ENCODE measurements at regions not wholly inside any gene's neighbourhood (a gene's known extent, or its start where the extent isn't known, plus 50 kb on each side); places are given as distances from the start of the nearest gene placed in this dataset.
A peak's percentile ranks its signal among the peaks of the same experiment; 100 is the strongest.

DNA sequence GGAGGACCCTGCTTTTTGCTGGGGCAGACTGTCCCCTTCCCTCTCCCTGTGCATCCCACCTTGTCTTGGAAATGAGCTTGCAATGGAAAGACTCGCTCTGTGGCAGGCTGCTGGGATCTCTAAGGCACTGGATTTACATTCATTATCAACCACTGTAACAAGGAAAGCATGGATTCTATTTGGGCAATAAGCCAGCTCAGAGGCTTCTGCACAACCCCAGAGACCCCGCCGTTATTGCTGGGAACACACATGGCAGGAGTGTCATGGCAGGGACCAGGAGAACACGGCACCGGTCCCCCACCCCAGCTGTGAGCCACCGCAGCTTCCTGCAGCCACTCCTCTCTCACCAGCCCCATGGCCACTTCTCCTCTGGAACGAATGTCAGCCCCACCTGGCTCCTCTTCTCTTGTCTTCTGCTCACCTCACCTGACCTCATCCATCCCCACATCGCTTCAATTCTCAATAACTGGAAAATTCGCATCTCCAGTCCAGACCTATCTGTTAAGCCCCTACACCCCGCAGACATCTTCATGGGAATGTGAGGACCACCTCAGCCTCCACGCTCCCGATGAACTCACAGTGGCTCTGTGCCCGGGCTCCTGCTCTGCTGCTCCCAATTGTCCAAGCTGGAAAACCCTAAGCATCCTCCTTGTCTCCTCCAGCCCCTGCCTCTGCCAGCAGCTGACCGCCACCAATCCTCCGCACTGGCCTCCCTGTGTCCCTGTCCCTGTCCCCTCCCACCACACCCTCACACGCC, 181.5 kb downstream of the USP12 start:
- DNase-seq (ENCODE audit: low read depth) = no peak

DNA sequence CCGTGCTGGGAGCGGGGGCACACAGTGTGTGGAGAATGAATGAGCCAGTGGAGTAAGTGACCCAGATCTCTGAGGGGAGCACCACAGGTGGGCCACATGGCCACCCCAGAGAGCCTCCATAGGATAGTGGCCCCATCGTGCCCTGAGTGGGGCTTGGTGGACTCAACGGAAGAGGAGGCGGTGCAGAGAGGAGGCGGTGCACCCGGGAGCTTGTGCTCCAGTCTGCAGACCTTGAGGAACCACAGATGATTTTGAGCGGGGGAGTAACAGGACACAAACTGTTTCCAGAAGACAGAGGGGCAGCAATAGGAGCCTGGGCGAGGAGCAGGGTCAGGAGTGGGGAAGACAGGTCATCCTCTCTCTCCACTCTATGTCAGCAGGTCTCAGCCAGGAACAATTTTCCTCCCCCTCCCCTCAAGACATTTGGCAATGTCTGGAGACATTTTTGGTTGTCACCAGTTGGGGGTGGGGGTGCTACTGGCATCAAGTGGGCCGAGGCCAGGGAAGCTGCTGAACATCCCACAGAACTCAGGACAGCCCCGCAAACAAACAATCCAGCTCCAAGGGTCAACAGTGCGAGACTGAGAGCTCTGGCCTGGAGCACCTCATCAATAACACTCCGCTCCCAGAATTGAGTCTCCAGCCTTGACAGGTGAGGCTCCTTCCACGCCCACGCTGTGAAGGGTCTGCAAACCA, 182.2 kb downstream of the USP12 start:
- no peak for DNase-seq (ENCODE audit: low read depth)

DNA sequence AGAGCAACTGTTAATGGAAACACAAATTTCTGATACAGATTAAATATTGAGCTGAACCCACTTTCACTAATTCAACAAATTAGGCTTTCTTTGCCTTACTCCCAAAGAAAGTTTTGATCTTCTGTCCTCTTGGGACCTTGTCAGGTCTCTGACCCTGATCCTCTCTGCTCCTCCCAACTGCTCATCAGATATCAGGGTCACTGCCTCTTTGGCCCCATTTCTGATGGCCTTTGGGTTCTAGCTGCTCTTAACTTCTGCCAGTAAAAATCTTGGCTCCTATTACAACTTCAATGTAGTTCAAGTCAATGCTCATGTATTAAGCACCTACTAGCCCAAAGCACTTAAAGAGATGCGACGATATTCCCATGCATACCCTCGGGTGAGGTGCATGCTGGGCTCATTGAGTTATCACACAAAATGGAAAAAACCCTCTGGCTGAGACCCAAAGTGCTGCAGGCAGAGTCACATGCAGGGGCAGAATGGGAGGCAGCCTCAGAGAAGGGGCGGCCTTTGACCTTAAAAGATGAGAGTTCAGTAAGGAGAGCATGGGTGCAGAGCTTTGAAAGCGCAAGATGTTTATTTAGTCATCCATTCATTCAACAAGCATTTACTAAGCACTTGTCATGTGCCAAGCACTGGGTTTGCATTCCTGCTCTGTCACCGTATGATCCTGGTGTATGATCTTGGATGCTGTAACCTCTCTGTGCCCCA, 183.4 kb downstream of the USP12 start:
- no peak for DNase-seq (ENCODE audit: low read depth)

DNA sequence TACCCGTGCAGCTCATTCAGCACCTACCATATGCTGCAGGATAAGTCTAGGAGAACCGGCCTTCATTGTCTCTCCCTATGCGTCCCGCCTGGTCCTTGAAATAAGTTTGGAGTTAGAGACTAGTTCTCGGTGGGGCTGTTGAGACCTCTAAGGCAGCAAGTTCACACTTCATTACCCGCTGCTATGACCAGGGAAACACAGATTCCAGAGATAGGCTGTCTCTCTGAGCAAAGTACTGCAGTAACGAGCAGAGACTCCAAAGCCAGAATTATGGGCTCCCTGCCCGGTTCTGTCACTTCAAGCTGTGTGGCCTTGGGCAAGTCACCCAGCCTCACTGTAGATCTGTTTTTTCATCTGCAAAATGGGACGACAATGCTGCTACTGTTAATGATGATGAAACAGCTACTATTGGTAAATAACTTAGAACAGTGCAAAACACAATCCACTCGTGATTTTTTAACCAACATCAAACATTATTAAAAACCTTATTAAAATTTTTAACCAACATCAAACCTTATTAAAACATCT, 184.1 kb downstream of the USP12 start:
- no peak for DNase-seq (ENCODE audit: low read depth)

DNA sequence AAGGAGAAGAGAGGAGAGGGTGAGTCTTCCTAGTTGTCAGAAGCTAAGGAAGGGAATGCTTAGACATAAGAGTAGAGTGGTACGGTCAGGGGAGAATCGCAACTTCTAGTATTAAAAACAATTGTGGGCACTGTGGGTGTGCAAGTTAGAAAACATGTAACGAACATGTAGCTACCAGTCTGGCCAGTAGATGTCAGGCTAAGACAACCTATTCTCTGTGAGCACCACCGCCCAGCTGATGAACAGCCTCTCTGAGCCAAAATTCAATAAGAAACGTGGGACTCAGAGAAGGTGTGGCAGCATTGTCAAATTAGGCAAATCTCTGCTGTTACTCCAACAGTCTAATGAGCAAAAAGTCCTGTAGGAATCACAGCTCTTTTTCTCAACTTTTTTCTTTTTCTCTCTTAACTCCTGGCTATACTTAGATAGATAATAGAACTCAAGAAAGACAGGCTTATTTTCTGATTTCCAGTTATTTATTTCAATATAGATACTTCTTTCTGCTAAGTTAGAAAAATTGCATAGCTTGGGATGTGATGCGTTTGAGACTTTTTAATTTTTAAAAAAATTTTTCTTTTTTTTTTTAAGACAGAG, 186.2 kb downstream of the USP12 start:
- DNase-seq (ENCODE audit: low read depth) = peak; percentile 74

DNA sequence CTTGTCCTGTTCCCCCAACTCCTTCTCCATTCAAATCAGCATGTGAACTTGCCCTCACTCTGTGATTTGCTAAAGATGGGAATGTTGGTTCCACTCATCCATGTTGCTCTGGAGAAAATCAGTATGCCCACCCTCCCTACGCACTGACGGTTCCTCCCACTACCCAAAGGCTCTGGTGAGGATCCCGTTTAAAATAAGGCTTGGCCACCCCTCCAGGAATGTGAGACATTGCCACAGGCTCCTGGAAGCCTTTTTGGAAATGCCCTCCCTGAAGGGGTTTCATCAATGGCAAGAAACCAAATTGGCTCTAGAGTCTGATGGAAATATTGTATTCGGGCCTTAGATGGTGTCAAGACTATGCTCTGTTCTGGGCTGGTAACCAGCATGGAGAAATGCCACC, 187.3 kb downstream of the USP12 start:
- no peak for DNase-seq (ENCODE audit: low read depth)

DNA sequence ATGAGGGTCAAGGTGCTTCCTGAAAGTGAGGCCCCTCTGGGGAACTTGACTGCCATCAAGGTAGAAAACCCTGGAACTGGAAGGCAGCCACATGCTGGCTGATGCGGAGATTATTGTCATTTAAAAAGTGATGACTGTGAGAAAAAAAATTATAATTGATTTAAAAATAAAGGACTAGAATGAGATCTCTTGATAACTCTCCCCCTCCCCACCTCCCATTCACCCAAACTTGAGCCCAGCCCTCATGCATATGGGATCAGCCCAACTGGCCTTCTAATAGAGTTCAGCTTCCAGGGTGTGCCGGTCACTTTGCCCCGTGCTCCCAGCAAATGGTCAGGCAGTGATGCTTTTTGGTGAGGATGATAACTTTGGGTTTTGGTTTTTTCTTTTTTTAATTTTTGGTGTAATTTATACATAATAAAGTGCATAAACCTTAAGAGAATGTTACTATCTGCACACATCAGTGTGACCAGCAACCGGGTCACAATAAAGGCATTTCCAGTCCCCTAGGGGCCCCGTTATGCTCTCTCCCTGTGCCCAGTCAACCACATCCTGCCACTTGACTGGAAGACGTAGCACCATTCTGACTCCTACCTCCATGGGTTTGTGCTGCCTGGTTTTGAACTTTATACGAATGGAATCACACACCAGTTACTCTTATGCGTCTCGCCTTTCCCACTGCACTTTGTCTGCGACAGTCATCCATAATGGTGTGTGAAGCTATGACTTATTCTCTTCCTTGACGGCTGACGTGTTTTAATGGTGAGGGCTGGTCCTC, 187.9 kb downstream of the USP12 start:
- no peak for DNase-seq (ENCODE audit: low read depth)

DNA sequence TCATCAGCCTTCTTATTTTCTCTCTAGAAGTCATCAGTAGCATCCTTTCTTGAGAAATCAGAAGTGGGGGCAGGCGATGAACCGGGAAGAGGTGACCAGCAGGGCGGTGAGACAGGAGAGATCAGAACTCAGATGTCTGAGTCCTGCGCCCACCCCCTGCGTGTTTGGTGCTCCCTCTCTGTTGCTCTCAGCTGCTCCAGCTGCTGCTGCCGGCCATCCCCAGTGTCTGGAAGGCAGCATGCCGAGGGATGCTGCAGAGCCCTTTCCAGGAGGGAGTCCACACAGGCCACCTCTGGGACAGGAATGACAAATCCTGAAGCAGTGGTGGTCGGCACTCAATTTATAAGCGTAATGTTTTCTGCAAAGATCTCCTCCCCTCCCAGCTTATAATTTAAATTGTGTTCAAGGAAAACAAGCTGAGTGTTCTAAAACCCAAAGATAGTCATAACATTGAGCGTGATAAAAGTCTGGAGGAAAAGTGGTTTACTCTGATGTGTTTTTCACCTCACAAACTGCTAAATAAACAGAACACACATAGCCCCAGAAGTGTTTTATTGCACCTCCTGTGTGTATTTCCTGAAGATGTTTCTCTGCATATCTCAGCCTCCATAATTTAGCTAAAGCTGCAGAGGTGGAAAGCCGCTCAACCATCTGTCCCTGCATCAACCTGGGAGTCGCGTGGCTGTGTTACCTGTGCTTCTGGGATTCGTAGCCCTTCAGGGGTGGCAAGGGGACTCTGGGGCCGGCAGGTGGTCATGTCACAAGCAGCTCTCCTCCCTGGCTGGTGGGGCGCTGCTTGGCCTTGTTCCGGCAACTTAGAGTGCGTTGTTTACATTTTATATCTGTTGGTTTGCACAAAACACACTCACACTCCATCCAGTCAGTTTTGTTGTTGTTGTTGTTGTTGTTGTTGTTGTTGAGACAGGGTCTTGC, 191.2 kb downstream of the USP12 start:
- no peak for DNase-seq (ENCODE audit: low read depth)

DNA sequence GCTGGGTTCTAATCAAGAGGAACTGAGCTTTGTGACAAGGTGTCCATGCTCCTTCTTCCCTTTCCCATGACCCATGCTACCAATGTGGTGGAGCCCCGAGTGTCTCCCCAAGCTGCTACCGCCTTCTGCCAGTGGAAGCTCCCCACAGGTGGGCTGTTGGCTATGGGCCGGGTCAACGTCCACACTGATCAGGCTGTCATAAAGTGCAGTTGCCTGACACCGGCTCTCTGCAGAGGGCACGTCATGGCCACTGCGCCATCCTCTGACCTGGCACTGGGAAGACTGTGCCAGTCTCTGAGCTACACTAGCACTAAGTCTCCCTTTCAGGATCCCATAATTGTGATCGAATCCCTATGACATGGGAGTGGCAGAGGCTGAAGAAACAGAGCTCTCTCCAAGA, 192.3 kb downstream of the USP12 start:
- DNase-seq (ENCODE audit: low read depth) = no peak

DNA sequence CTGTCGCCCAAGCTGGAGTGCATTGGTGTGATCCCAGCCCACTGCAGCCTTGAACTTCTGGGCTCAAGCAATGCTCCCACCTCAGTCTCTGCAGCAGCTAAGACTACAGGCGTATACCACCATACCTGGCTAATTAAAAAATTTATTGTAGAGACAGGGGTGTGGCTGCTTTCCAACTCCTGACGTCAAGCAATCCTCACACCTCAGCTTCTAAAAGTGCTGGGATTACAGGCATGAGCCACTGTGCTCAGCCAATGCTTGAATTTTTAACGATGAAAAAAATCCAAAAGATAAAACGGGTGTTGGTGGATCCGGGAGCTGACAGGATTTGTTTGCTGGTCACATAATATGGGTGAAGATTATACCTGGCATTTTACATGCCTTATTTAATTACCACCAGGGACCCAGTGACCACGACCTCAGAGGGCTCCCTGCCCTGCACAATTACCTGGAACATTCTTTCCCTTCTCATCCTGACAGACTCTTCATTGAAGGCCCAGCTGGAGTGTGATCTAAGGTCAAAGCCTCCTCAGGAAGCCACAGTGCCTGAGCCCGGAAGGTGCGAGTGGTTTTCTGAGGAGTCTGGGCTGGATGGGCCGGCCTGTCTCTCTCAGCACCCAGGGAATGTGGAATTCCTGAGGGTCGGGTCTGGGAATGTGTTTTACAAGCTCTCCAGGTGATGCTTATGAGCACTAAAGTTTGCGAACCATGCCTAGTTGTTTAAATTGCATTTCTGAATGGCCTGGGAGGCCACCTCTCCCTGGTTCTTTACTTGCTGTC, 193.3 kb downstream of the USP12 start:
- DNase-seq (ENCODE audit: low read depth) = no peak

DNA sequence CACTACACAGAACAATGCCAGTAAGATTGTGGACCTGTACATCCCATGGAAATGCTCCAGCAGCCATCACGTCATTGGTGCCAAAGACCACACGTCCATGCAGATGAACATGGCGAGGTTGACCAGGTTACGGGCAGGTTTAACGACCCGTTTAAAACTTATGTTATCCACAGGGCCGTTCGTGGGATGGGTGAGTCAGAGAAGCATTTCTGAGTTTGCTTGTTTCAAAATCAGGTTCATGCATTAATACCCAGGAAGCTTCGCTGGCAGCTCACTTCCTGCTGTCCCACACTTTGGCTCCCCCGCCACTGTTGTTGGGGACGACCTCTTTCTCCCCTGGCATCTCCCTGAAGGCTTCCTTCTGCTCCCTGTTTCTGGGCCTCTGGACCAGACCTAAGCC, 194.1 kb downstream of the USP12 start:
- DNase-seq (ENCODE audit: low read depth) = peak; percentile 64

DNA sequence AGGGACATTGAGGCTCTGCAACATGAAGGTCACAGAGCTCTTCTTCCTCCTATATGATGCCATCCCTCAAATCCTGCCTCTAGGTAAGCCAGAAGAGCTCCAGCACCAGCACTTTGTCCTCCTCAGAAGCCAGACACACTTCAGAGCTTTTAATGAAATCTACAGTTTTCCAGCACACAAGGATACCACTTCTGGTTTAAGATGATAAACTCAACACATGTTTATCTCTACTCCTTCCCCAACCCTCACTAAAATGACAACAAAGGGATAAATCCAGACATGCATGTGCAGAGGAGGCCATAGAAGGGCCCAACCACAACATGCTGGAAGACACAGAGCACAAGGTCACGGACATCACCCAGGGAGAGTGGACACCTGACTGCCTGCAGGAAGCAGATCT, 195.3 kb downstream of the USP12 start:
- DNase-seq (ENCODE audit: low read depth) = no peak

DNA sequence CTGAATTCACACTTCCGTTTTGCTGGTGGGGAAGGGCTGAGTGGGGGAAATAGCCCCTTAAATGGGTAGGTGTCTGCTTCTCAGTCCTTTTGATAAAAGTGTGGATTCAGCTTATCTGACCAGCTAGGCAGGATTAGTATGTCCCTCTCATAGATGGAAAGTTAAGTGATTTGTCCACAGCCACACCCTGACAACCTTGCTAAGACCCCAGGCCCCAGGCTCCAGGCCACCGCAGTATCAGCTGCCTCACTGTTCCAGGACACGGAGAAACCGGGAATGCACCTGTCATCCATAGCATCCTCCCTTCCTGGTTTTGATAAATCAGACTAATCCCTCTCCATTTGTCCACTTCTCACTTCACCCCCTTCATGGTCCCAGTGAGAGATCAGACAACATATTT, 197.7 kb downstream of the USP12 start:
- no peak for DNase-seq (ENCODE audit: low read depth)

DNA sequence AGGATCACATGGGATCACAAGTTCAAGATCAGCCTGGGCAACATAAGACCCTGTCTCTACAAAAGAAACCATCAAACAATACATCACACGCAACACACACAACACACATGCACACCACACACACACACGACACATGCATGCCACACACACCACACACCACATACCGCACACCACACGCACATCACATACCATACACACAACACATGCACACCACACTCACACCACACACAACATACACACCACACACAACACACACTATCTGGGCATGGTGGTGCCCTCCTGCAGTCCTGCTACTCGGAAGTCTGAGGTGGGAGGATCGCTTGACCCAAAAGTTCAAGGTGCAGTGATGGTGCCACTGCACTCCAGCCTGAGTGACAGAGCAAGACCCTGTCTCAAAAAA, 198.3 kb downstream of the USP12 start:
- no peak for DNase-seq (ENCODE audit: low read depth)

DNA sequence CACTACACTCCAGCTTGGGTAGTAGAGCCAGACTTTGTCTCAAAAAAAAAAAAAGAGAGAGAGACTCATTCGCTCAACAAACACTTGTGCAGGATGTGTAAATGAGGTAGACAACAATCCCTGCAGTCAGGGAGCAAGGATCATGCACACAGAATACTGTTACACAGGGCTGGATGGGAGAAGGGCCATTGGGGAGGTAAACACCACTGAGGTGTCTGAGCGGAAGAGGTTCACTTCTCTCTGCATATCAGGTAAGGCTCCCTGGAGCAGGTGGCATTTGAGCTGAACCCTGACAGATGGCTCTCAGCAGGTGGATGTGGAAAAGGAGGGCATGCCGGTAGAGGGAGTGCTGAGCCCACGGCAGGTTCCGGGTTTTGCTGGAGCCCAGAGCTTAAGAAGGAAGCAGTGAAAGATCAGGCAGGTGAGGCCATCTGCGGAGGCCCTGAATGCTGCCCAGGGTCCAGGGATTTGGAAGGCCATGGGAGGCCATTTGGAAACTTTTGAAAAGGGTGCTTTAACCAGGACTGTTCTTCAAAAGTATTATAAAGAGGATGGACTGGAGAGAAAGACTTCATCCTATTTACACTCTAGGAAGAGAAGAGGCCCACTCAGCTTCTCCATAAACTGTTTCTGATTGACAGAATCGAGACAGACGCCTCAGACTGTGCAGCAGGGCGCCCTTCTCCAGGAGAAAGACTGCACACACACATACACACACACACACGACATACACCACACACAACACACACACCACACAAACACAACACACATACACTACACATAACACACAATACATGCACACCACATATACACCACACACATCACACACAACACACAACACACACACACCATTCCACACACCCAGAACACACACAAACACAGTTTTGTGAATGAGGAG, 199.4 kb downstream of the USP12 start:
- peak; percentile 10 for DNase-seq (ENCODE audit: low read depth)

DNA sequence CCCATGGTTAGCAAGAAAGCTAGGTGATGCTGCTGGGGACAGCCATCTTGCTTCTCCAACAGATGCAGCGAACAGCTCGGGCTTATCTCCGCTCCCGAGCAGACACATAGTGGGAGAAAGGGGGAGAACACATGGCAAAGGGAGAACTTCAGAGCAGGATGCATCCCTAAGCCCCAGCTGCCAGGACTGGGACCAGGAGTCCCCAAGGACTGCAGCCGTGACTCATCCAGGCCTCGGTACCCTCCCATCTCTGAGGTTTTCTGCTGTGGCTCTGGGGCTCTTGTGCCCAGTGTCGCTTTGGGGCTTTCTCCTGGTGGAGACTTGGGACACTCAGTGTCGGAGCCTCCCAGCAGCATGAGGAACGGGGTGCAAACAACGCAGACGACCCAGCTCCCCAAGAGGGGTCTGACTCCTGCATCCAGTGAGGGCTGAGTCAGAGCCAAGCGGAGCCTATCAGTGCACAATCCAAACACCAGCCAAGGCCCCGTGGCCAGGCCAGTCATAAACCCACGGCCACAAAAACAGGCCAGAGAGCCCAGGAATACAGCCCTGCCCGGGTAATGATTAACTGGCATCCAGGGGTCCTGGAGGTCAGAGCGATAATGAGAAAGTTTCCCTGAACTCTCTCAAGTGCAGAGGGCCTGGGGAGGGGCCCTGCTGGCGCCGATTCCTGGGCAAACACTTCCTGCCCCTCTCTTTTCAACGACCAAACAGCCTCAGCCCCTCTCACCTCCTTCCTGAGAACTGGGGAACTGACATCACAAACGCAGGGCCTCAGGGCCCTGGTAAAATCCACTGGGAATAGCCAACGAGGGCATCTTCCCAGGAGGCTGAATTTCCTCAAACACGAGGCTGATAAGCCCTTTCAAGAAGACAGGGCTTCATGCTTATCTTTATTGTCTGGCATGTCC, 202.9 kb downstream of the USP12 start:
- no peak for DNase-seq (ENCODE audit: low read depth)

All from iris pigment epithelial cell (primary cell).